GM18499 (cell line): ENCODE measurements at regions not wholly inside any gene's neighbourhood (a gene's known extent, or its start where the extent isn't known, plus 50 kb on each side); places are given as distances from the start of the nearest gene placed in this dataset.
A peak's percentile ranks its signal among the peaks of the same experiment; 100 is the strongest.

Experiments used
- ATAC-seq: cut with Tn5 transposase; IDR thresholded peaks from one replicate; pipeline ENCODE4 v1.9.1; 2021; ENCODE audit warnings: moderate number of reproducible peaks; ENCODE audit not compliant: insufficient read depth, unreplicated experiment

DNA sequence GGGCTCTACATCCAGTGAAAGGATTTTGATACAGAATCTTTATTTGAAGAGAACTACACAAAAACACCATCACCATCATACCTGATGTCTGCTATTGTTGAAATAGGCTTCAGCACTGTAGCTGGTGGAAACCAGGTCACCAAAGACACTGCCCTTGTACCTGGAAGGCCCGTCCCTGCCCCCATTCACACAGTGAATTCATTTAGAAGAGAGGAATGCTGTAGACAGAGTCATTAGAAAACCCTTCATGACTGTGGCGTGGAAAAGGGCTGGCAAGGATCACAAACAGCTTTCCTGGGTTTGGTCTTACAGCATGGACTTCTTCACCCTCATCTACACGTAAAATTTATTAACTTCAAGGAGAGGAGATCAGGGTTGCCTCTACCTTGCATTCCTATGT, 202.0 kb upstream of the NRP1 start:
- no peak for ATAC-seq

DNA sequence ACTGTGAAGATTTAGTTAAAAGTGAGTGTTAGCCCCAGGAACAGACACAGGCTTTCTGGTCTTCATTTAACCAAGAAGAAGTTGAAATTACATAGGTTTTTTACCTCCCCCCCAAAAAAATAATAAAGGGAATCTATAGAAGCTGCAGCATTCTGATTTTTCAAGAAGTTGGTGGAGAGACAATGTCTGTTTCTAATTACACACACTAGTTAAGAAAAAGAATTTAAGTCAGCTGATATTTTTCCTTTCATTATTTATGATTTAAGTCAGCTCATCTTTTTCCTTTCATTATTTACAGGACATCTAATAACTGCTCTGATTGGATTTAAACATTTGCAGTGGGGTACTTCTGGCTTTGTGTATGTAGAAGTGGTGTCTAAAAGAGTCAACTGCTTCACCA, 201.4 kb upstream of the NRP1 start:
- no peak for ATAC-seq

DNA sequence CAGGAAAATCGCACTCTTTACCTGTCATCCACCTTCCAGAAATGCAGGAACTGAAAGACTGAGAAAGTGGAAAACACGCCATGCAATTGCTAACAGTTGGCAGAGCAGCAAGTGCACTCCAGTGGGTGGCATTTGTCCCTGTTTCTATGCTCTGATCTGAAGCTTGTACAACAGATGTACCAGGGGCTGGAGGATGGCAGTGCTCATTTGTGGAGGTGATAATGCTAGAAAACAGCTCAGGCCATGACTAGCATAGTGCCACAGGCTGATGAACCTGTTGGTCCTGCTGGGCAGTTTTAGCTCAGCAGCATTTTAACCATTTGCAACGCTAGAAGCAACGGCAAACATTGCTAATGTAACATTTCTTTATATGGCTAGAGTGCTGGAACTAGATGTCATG, 199.9 kb upstream of the NRP1 start:
- ATAC-seq = no peak

DNA sequence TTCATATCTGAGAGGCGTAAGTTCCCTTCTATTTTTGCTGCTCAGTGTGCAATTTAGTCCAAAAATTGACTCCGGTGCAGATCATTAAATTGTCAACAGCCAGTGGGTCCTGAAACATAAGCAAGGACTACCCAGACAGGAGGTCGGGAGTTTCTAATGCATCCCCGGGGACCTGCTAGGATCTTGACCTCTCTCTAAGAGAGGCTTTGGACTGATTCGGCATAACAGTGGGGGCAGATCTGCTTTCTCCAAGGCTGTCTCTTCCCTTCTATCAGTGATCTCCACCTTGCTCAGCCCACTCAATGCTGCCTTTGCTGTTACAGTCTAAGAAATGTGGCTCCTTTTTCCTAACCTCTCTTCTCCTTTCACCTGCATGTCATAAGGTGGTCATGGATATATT, 199.1 kb upstream of the NRP1 start:
- ATAC-seq = no peak

DNA sequence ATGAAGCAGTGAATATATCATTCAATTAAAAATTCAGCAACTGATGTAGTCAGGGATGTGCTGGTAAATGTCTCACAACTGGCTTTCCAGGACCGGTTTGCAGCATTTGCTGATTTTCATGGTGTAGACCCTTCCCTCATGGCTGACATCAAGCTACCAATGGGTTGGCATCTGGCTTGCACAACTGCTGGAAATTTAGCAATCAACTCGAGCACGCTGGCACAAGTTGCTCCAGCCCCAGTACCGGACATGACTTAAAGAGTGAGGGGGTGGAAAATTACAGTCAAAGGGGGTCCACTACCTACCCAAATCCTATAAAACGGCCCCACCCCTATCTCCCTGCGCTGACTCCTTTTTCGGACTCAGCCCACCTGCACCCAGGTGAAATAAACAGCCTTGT, 198.4 kb upstream of the NRP1 start:
- ATAC-seq = no peak

DNA sequence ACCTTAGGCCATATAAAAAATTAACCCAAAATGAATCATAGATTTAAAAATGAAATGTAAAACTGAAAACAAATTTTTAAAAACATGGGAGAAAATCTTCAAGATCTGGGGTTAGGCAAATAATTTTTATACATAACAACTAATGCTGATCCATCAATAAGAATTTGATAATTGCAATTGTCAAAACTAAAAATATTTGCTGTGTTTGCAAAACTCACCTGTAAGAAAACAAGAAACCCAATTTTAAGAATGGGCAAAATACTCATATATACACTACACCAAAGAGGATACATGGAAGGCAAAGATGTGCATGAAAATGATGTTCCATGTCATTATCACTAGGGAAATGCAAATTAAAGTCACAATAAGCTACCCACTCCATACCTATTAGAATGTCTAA, 194.8 kb upstream of the NRP1 start:
- no peak for ATAC-seq

DNA sequence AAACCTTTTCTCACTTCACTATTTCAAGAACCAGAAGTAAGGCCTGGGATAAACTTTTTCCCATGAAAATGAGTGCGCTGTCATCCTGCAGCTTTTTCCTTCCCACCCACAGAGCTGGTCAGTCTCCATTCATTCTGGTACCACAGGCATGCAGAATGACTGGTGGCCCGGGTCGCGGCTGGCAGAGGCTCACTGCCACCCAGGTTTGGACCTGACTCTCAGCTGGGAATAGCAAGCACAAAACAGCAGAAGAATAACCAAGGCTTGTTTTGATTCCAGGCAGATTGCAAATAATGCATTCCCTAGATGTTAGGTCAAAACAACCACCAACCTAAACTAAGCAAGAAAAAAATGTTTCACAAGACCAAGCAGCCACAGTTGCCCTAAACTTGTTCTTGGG, 190.5 kb upstream of the NRP1 start:
- no peak for ATAC-seq

DNA sequence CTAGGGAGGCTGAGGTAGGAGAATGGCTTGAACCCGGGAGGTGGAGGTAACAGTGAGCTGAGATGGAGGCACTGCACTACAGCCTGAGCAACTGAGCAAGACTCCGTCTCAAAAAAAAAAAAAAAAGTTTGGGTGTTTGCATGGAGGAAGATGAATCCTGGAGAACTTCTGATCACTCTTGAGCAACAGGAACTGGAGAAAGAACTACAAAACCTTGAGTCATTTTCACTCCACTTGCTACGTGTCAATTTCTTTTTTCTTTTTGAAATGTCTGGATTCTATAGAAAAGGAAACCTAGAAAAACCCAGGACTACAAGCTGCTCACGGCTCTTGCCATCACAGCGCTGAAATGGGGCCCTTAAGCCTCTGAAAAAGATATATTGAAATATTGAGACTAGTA, 189.6 kb upstream of the NRP1 start:
- no peak for ATAC-seq

DNA sequence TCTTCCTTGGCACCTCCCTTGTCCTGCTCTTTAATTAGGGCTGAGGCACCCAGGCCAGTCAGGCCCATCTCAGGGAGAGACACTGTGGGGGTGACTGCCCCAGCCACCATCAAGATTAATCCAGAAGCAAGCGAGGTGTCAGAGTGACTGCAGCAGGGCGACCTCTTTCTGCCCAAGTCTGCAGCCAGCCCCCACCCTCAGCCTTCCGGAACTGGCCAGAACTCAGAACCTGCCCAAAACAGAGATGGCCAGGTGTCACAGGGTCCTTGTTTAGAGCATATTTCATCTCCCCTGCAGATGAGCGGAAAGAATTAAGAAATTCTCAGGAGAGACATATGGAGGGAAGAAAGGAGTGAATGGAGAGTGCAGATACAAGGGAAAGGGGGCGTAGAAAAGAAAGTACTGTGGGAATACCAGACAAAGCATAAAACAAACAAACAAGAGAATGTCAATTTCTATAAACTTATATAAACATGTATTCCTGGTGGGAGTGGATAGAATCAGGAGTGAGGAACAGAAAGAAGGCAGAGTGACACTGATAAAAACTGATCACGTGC, 188.8 kb upstream of the NRP1 start:
- no peak for ATAC-seq

DNA sequence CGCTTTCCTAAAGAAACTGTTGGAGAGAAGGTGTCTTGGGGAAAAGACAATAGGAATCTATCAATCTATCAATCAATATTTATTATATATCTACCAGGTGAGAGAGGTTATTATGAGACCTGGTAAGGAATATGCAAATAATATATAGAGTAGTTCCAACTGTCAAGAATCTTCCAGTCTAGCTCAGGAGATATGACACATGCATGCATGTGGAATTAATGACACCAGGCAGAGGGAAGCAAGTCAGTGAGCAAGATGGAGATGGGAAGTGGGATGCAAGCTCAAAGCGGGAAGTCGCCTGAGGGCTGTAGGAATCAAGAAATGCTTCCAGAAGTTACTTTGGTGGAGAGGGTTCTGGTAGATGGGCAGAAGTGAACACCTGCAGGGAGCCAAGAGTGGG, 187.4 kb upstream of the NRP1 start:
- ATAC-seq = no peak

DNA sequence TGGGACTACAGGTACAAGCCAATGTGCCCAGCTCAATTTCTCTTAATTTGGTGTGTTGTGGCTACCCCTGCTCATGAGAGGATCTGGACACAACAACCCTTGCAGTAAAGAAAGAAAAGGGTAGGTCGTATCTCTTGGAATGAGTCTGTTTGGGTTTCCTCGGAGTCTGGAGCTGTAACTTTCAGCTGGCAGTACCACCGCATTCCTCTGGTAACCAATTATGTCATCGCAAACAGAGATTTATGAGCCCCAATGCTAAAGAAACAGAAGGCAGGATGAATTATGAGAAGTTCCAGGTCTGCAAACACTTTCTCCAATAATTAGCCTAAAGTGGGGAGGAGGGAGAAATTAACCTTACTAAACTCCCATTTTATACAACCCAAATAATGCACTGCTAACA, 186.6 kb upstream of the NRP1 start:
- ATAC-seq = no peak

DNA sequence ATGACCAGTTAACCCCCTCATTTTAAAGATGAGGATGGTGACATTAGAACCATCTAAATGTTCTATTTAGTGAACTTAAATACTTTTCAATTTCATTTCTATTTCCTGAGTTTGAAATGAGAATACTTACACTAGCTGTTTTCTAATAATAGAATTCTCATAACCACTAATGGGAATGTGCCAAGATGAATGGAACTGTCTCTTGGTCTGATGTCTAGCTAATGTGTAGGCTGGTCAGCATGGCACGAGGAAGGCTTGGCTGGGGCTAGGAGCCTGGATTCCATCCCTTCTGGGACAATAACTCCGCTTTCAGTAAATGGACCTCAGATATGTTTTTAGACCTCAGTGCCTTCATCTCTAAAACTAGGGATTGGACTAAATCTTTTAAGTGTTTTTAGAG, 185.8 kb upstream of the NRP1 start:
- ATAC-seq = no peak

DNA sequence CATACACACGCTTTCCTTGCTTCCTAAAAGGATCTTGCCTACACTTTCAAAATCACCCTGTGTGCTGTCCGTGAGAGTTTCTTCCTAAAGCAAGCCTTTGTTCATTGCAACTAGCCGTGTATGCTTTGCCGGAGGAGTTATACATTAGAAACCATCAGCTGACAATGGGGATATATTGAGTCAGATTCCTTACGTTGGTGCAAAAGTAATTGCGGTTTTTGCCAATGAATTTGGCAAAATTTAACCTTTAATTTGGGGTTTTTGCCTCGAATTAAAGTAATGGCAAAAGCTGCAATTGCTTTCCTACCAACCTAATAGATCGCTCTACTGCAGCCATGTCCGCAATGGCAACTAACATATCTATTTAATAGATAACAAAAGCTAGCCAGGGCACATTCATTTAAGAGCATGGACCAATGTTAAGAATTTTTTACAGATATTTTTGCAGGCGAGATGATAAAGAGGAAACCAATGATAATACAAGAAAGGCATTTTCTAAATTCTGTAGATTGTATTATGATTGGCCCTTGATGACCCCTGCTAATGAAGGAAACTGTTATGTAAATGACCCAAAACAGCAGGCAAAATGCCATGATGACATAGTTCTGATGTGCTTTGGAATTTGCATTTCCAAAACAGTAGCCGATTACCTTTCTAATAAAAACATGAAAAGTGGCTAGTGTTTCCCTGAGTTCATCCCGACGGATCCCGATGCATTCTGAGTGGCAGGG, 184.8 kb upstream of the NRP1 start:
- no peak for ATAC-seq

DNA sequence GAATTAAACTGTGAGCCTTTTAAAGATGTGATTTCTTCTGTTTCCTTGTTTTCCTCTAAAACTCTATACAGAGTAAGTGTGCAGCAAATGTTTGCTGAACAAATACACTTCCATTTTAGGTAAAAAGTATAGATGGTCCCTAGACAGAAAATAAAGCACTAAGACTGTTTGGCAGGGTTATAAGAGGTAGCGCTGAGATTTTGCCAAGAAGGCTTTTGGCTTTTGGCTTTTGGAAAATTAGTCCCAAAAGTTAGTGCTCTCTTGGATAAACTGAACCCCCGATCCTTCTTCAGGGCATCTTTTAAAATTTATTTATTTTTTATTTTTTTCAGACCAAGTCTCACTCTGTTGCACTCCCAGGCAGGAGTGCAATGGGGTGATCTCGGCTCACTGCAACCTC, 175.7 kb upstream of the NRP1 start:
- no peak for ATAC-seq

DNA sequence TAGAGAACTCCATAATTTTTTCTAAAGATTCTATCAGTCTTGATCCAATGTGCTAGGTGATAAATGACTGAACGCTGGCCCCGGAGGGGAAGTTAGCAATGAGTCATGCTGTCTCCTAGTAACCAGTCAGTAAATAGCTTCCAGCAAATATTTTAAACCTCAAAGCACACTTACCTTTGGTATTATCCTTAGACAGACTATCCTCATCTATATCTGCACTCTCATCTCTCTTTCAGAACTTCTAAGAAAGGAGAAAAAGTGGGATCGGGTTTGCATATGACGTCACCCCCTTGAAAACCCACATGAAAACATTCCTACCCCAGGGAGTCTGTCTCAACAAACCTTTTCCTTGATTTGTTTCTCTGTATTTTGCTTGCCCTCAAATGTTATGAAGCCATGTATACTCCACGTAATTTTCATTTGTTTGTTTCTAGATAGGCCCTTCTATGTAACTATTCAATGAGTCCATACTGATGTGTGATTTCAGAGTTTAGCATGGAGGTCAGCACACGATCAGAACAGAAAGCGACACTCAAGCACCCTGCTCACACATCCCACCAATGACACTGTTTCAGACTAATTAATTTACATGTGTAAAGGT, 174.9 kb upstream of the NRP1 start:
- peak; percentile 74 for ATAC-seq

DNA sequence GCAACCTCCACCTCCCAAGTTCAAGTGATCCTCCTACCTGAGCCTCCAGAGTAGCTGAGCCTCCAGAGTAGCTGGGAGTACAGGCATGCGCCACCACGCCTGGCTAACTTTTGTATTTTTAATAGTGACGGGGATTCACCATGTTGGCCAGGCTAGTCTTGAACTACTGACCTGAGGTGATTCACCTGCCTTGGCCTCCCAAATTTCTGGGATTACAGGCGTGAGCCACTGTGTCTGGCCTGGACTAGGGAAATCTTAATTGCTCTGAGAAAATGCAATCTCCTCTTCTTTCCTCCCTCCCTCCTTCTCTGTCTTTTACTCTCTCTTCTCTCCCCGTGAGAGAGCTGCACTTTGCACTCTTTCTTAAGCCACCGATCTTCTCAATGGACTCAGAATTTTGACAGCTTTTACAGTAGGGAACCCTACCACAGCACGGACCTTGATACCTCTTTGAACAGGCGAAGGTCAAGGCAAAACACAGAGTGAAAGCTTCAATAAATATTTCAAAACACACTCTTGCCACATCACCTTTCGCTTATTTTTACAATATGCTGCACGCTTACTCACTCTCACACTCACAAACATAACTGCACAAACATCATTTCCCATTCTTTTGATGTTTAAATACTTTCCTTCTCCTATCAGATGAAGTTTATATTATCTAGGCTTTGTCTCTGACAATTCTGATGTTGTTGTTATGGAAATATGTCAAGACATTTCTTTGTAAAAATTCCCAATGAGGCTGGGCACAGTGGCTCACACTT, 173.4 kb upstream of the NRP1 start:
- ATAC-seq = no peak

DNA sequence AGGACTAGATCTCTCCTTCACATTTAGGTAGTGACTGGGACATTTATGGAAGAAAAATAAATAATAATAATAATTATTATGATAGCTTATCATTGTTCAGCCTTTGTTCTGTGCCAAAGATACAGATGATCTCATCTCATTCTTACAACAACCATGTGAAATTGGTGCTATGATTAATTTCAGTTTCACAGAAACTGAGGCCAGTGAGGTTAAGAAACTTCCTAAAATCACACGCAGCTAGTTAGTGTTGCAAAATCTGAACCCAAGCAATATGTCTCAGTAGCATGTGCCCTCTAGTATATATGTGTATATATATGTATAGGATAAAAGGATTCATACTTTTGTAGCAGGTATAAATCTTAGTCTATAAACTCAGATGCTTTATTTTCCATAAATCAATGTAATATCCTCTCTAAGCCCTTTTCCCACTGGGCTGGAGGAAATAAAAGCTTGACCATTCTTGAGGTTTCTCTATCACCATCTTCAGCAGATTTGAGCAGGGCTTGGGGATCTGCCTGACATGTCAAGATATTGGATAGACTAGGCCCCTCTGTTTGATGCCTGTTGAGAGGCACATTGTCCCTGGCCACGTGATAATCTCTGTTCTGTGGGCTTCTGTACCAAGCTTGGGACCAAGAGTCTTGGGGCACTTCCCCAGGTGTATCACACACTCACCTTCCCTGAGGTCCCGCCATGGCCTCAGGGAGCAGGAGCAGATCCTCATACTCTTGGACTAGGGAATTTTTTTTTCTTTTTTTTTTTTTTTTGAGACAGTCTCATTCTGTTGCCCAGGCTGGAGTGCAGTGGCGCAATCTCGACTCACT, 172.6 kb upstream of the NRP1 start:
- peak; percentile 76 for ATAC-seq

DNA sequence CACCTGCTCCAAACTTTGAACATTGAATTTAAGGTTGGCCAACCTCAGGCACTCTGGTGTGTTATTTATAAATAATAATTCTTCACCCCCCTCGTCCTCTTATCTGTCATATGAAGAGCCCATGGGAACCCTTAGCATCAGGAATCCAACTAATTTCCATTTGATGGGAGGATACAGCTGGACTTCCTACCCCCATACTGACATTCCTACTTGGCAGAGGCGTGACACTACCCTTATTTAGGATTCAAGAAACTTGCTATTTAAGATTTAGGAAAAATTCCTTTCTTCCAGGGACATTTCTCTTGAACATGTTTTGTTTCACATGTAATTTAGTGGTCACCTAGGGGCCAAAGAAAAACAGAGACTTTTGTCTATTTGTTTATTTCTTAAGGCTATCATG, 171.9 kb upstream of the NRP1 start:
- ATAC-seq = no peak

DNA sequence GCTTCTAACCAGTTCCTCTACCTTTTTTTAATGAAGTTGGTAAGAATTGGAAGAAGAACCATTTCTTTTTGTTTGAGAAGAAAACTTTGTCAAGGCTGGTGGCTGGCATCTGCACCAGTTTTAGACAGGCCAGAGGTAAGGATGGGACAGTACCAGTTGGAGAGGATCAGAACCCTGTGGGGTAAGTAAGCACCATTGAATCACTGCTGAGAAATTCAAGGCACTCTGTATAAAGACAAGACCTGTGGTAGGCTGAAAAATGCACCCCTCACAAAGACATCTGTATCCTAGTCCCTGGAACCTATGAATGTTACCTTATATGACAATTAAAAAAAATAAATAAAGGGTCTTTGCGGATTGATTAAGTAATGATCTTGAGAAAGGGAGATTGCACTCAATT, 166.7 kb upstream of the NRP1 start:
- no peak for ATAC-seq

DNA sequence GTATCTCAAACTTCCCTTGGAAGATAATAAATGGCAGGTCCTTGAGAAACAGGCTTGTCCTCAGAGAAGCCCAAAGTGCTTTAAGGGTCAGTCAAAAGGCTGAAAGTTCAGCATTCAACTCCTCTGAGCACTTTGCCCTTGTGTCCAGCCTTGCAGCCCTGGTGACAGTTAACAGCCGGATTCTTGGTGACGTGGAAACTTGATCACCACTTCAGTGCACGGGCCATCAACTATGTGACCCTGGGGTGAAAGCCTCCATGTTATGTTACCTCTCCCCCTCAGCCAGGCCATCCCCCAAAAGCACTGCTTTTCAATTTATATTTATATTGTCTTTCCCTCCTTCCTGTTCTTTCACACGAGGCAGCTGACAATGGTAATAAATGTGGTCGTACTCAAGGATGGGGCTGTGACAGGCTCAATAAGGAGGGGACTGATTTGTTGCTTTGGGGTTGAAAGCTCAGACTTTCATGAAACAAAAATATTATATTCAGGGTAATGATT, 164.0 kb upstream of the NRP1 start:
- ATAC-seq = no peak
